ENCODE measurements at regions not wholly inside any gene's neighbourhood (a gene's known extent, or its start where the extent isn't known, plus 50 kb on each side); places are given as distances from the start of the nearest gene placed in this dataset.

GRCh38 chr6:44034391-44034861 lies 92.8 kb downstream of the MRPL14 start:
- TF ChIP-seq TCF4 (CRISPR knock-in tag; IDR thresholded peaks at IDR 0.05; ENCODE audit: borderline replicate concordance) (no peak), ZC3H10 (CRISPR knock-in tag; IDR thresholded peaks at IDR 0.05) (no peak), ZNF70 (CRISPR knock-in tag; IDR thresholded peaks at IDR 0.05) (no peak), ZFP3 (CRISPR knock-in tag; IDR thresholded peaks at IDR 0.05) (no peak), ESRRG (CRISPR knock-in tag; IDR thresholded peaks at IDR 0.05) (no peak), TSHZ2 (CRISPR knock-in tag; IDR thresholded peaks at IDR 0.05) (no peak), CSDC2 (CRISPR knock-in tag; IDR thresholded peaks at IDR 0.05) (no peak), PATZ1 (CRISPR knock-in tag; IDR thresholded peaks at IDR 0.05; ENCODE audit: borderline replicate concordance) (no peak), ARNTL (CRISPR knock-in tag; IDR thresholded peaks at IDR 0.05; ENCODE audit: borderline replicate concordance, low read depth) (no peak), RARB (CRISPR knock-in tag; IDR thresholded peaks at IDR 0.05) (no peak), PPARA (CRISPR knock-in tag; IDR thresholded peaks at IDR 0.05; ENCODE audit: borderline replicate concordance) (no peak), ZNF565 (CRISPR knock-in tag; conservative IDR thresholded peaks at IDR 0.05; ENCODE audit: low read depth) (no peak), CREB5 (CRISPR knock-in tag; IDR thresholded peaks at IDR 0.05; ENCODE audit: low read depth) (no peak), TOX (CRISPR knock-in tag; IDR thresholded peaks at IDR 0.05; ENCODE audit: borderline replicate concordance) (no peak)
